Endothelial cell of umbilical vein (primary cell): ENCODE measurements at regions not wholly inside any gene's neighbourhood (a gene's known extent, or its start where the extent isn't known, plus 50 kb on each side); places are given as distances from the start of the nearest gene placed in this dataset.

Experiments used
- BruUV-seq: library from RNA; stranded (reverse); fragments of 400-500 nt; replicated peaks from 2 replicates; lab custom pipeline; 2021; lab: Mats Ljungman, UMichigan
- CTCF ChIA-PET: fragments of 300-600, 350-600 bp; sonication (Branson Sonifier 250); formaldehyde crosslinking; loops from one replicate; lab custom pipeline; 2021; ENCODE audit warnings: antibody characterized with exemption, inconsistent platforms; lab: Charles Lee
- POLR2A ChIA-PET: fragments of 300-600, 350-600 bp; sonication (Branson Sonifier 250); formaldehyde crosslinking; loops from one replicate; lab custom pipeline; 2021; ENCODE audit warnings: antibody characterized with exemption, inconsistent platforms; lab: Charles Lee
- DNase-seq: peaks from one replicate; pipeline ENCODE4 v3.0.0-alpha.2; 2011; ENCODE audit warnings: low read depth, low spot score
- FAIRE-seq: peaks from 2 replicates; lab custom pipeline; 2011; peaks lifted over from hg19 to GRCh38; lab: Jason Lieb, UNC
- H2AFZ ChIP-seq: 2 replicates; pipeline ENCODE4 v1.6.0; 2012; ENCODE audit warnings: low read depth, low read length, control low read depth, inconsistent platforms
- H3K27ac ChIP-seq: 2 replicates; pipeline ENCODE4 v1.5.1; 2011; ENCODE audit warnings: low read depth, mild to moderate bottlenecking, control low read depth, low read length, moderate library complexity; ENCODE audit not compliant: insufficient read depth
- H3K27me3 ChIP-seq, 2 experiments: 2 replicates each; pipeline versions ENCODE4 v1.6.0 to v1.6.1; 2011; ENCODE audit warnings: low read length in 2 of 2, mixed read lengths in 1 of 2; ENCODE audit not compliant: control insufficient read depth in 2 of 2, insufficient read depth in 2 of 2
- H3K36me3 ChIP-seq, 2 experiments: 2 replicates in 1 of 2; 3 replicates in 1 of 2; pipeline ENCODE4 v1.5.1; 2011; ENCODE audit warnings: low read length in 2 of 2, mild to moderate bottlenecking in 1 of 2, moderate library complexity in 1 of 2; ENCODE audit not compliant: control insufficient read depth in 2 of 2, insufficient read depth in 2 of 2; ENCODE audit errors: extremely low read depth in 1 of 2
- H3K4me1 ChIP-seq: 3 replicates; pipeline ENCODE4 v1.5.1; 2011; ENCODE audit warnings: mild to moderate bottlenecking, low read length; ENCODE audit not compliant: control insufficient read depth, insufficient read depth; ENCODE audit errors: extremely low read depth
- H3K4me2 ChIP-seq: 2 replicates; pipeline ENCODE4 v1.6.1; 2011; ENCODE audit warnings: low read length, control low read depth, mixed read lengths; ENCODE audit not compliant: insufficient read depth
- H3K4me3 ChIP-seq, 3 experiments: fragments of 200-600 bp in 1 of 3; sonication (generic), shearing (Covaris generic) in 1 of 3; replicated peaks in 1 of 3; 2 replicates each; pipeline ENCODE4 v1.5.1; 2011 to 2016; ENCODE audit warnings: control low read depth in 3 of 3, low read length in 3 of 3, mild to moderate bottlenecking in 2 of 3, inconsistent platforms in 1 of 3, low read depth in 1 of 3, moderate library complexity in 1 of 3; ENCODE audit not compliant: insufficient read depth in 1 of 3
- H3K79me2 ChIP-seq: 2 replicates; pipeline ENCODE4 v1.6.0; 2012; ENCODE audit warnings: low read length, inconsistent platforms; ENCODE audit not compliant: control insufficient read depth, insufficient read depth
- H3K9ac ChIP-seq: replicated peaks from 2 replicates; pipeline ENCODE3; 2011; ENCODE audit warnings: low read length, control low read depth; ENCODE audit not compliant: insufficient read depth; ENCODE audit errors: extremely low read depth
- H3K9me1 ChIP-seq: replicated peaks from 3 replicates; pipeline ENCODE4 v1.6.0; 2011; ENCODE audit warnings: mild to moderate bottlenecking, low read length; ENCODE audit not compliant: control insufficient read depth, insufficient read depth; ENCODE audit errors: extremely low read depth
- H3K9me3 ChIP-seq: replicated peaks from 2 replicates; pipeline ENCODE4 v1.5.1; 2012; ENCODE audit warnings: low read length, inconsistent platforms; ENCODE audit not compliant: control insufficient read depth, insufficient read depth
- H4K20me1 ChIP-seq: replicated peaks from 2 replicates; pipeline ENCODE3; 2011; ENCODE audit warnings: mild to moderate bottlenecking, low read length; ENCODE audit not compliant: control insufficient read depth, insufficient read depth; ENCODE audit errors: extremely low read depth
- CTCF ChIP-seq, 2 donors: IDR thresholded peaks; 1 replicate in 1 of 2; 2 replicates in 1 of 2; pipeline ENCODE4 v1.5.1; 2011; ENCODE audit warnings: low read length in 2 of 2, mild to moderate bottlenecking in 2 of 2, moderate library complexity in 2 of 2, control low read depth in 1 of 2, inconsistent platforms in 1 of 2, low read depth in 1 of 2; ENCODE audit not compliant: insufficient read depth in 1 of 2; ENCODE audit errors: extremely low read depth in 1 of 2
- EZH2 ChIP-seq: IDR thresholded peaks from 2 replicates; pipeline ENCODE4 v1.6.1; 2012; ENCODE audit warnings: borderline replicate concordance, low read depth, mild to moderate bottlenecking, moderate library complexity, low read length, inconsistent platforms; ENCODE audit not compliant: severe bottlenecking
- FOS ChIP-seq: IDR thresholded peaks from 2 replicates; pipeline ENCODE4 v1.6.1; 2011; ENCODE audit warnings: mild to moderate bottlenecking, low read length, moderate library complexity, borderline replicate concordance; ENCODE audit not compliant: insufficient read depth
- GATA2 ChIP-seq: IDR thresholded peaks from 2 replicates; pipeline ENCODE4 v1.7.0; 2011; ENCODE audit warnings: low read depth, mild to moderate bottlenecking, moderate library complexity, mixed read lengths, low read length; ENCODE audit not compliant: insufficient read length, insufficient read depth
- JUN ChIP-seq: IDR thresholded peaks from 2 replicates; pipeline ENCODE4 v1.6.1; 2011; ENCODE audit warnings: borderline replicate concordance, low read depth; ENCODE audit not compliant: insufficient read length, insufficient read depth
- MAX ChIP-seq: IDR thresholded peaks from 2 replicates; pipeline ENCODE4 v1.6.1; 2011; ENCODE audit not compliant: insufficient read depth, insufficient read length
- MYC ChIP-seq: IDR thresholded peaks from one replicate; pipeline ENCODE4 v1.6.1; 2011; ENCODE audit warnings: mild to moderate bottlenecking, low read depth, low read length
- POLR2A ChIP-seq: IDR thresholded peaks from 2 replicates; pipeline ENCODE4 v1.6.1; 2012; ENCODE audit warnings: low read depth, mild to moderate bottlenecking, control low read depth, low read length
- POLR2AphosphoS5 ChIP-seq: IDR thresholded peaks from 2 replicates; pipeline ENCODE4 v1.6.1; 2012; ENCODE audit warnings: low read depth, mild to moderate bottlenecking, control low read depth, low read length, moderate library complexity; ENCODE audit not compliant: insufficient read depth
- dilution Hi-C: fragments of 300-500 bp; cut with MboI; formaldehyde crosslinking; loops from one replicate; pipeline ENCODE4 v1.15.0; 2019; ENCODE audit warnings: low sequenced_read_pairs; ENCODE audit not compliant: extremely low pct_ligation_motif_present
- intact Hi-C: fragments of 100-400 bp; cut with micrococcal nuclease; formaldehyde crosslinking; loops from one replicate; pipeline ENCODE4 v1.10.0; 2022

- Histone ChIP-seq H3K9ac (no peak overlapping the region), H3K4me1 (no peaks in the 10 kb centered on the region), H3K4me2 (no peak overlapping the region), H4K20me1 (no peaks in the 10 kb centered on the region), H3K27me3 (no peaks in the 10 kb centered on the region), H3K27ac (no peak overlapping the region), H3K36me3 (no peaks in the 10 kb centered on the region), H3K4me3 (no peak overlapping the region), H3K79me2 (no peaks in the 10 kb centered on the region), H3K9me1 (no peaks in the 10 kb centered on the region), H3K9me3 (no peaks in the 10 kb centered on the region), H2AFZ (no peak overlapping the region)
- POLR2A ChIA-PET: no interaction called here
- no peak for TF ChIP-seq CTCF (IDR thresholded peaks at IDR 0.05; ENCODE audit: extremely low read depth in 1 of 2, insufficient read depth in 1 of 2, low read depth in 1 of 2, low read length in 2 of 2)
- TF ChIP-seq JUN: no peak
- no peak for TF ChIP-seq POLR2AphosphoS5
- no peak for TF ChIP-seq GATA2
- TF ChIP-seq MAX: no peak
- no peak for TF ChIP-seq FOS
- TF ChIP-seq EZH2: no peak
- TF ChIP-seq POLR2A: no peak
- no peak for TF ChIP-seq MYC
- dilution Hi-C loops: no loop called here
- intact Hi-C loops: no loop called here
- FAIRE-seq: no peak
- no TSS peak for BruUV-seq
- no peak for DNase-seq
- CTCF ChIA-PET: no interaction called here
Measured at GRCh38 chr1:60906039-60906438, 176.3 kb upstream of the NFIA start.
